Uterus (tissue), 3 donors: ENCODE measurements at regions not wholly inside any gene's neighbourhood (a gene's known extent, or its start where the extent isn't known, plus 50 kb on each side); places are given as distances from the start of the nearest gene placed in this dataset.

Experiments
- DNase-seq, 2 donors: peaks; one replicate each; pipeline ENCODE4 v3.0.0-alpha.2; 2019 to 2020
- H3K27ac ChIP-seq, 2 donors: fragments of 200-600 bp; sonication (generic); 1 replicate in 1 of 2; 2 replicates in 1 of 2; pipeline ENCODE4 v1.5.1; 2016 to 2018
- H3K27me3 ChIP-seq, 2 donors: fragments of 200-600 bp; sonication (generic); one replicate each; pipeline ENCODE4 v1.5.1; 2018 to 2019; ENCODE audit warnings: control low read depth in 1 of 2
- H3K36me3 ChIP-seq, 2 donors: fragments of 200-600 bp; sonication (generic); one replicate each; pipeline ENCODE4 v1.5.1; 2019; ENCODE audit warnings: control low read depth in 1 of 2
- H3K4me1 ChIP-seq, 2 donors: fragments of 200-600 bp; sonication (generic); one replicate each; pipeline ENCODE4 v1.5.1; 2018 to 2019; ENCODE audit warnings: control low read depth in 1 of 2
- H3K4me3 ChIP-seq, 2 donors: fragments of 200-600 bp; sonication (generic); 1 replicate in 1 of 2; 2 replicates in 1 of 2; pipeline ENCODE4 v1.5.1; 2018 to 2019; ENCODE audit warnings: mild to moderate bottlenecking in 1 of 2
- H3K9me3 ChIP-seq, 2 donors: fragments of 200-600 bp; sonication (generic); one replicate each; pipeline ENCODE4 v1.5.1; 2019; ENCODE audit warnings: control low read depth in 1 of 2
- POLR2A ChIP-seq, 2 donors: fragments of 450-650 bp; IDR thresholded peaks; one replicate each; pipeline ENCODE4 v1.6.1; 2016; ENCODE audit warnings: antibody characterized with exemption in 2 of 2, mild to moderate bottlenecking in 1 of 2, moderate library complexity in 1 of 2
- intact Hi-C: fragments of 100-400 bp; cut with DNase I; formaldehyde crosslinking; loops from one replicate; pipeline ENCODE4 v1.15.1; 2023; ENCODE audit warnings: low total_unique reads
- TF ChIP-seq, protein P1 (sequence below), 4 experiments: fragments of 200-600 bp in 2 of 4; fragments of 450-650 bp in 2 of 4; sonication (generic) in 2 of 4; IDR thresholded peaks; one replicate each; pipeline ENCODE4 v1.5.1; 2016 to 2019; ENCODE audit warnings: antibody characterized with exemption in 4 of 4, mild to moderate bottlenecking in 2 of 4, moderate library complexity in 1 of 4
- donor health status: DM: yes; HTN: yes; CAD: no.

DNA sequence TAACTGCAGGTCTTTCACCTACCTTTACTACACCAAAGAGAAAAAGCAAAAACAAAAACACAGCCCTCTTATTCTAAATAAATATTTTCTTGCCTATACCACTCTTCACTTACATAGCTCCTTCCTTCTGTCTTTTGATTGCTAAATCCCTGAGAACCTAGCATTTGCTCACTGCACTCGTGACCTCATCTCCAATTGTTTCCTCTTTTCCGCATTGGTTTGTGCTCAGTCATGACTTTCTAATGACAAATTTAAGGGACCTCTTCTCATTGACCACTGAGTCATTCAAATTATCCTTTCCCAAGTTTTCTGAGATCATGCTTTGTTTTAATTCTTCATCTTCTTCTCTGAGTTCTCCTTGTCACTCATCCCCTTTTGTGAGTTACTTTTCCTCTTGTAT is 1697.1 kb downstream of the STIM2 start:
- no peak for TF ChIP-seq POLR2A (IDR thresholded peaks at IDR 0.05)
- TF ChIP-seq, protein P1, sequence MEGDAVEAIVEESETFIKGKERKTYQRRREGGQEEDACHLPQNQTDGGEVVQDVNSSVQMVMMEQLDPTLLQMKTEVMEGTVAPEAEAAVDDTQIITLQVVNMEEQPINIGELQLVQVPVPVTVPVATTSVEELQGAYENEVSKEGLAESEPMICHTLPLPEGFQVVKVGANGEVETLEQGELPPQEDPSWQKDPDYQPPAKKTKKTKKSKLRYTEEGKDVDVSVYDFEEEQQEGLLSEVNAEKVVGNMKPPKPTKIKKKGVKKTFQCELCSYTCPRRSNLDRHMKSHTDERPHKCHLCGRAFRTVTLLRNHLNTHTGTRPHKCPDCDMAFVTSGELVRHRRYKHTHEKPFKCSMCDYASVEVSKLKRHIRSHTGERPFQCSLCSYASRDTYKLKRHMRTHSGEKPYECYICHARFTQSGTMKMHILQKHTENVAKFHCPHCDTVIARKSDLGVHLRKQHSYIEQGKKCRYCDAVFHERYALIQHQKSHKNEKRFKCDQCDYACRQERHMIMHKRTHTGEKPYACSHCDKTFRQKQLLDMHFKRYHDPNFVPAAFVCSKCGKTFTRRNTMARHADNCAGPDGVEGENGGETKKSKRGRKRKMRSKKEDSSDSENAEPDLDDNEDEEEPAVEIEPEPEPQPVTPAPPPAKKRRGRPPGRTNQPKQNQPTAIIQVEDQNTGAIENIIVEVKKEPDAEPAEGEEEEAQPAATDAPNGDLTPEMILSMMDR (IDR thresholded peaks at IDR 0.05), result no peak
- no peaks in the 10 kb centered on the region for H3K36me3 ChIP-seq
- no peak for DNase-seq
- H3K27ac ChIP-seq, result no peak overlapping the region
- no peaks in the 10 kb centered on the region for H3K27me3 ChIP-seq
- intact Hi-C loops, result no loop called here
- H3K4me3 ChIP-seq, result no peak overlapping the region
- no peaks in the 10 kb centered on the region for H3K4me1 ChIP-seq
- H3K9me3 ChIP-seq, result no peaks in the 10 kb centered on the region

DNA sequence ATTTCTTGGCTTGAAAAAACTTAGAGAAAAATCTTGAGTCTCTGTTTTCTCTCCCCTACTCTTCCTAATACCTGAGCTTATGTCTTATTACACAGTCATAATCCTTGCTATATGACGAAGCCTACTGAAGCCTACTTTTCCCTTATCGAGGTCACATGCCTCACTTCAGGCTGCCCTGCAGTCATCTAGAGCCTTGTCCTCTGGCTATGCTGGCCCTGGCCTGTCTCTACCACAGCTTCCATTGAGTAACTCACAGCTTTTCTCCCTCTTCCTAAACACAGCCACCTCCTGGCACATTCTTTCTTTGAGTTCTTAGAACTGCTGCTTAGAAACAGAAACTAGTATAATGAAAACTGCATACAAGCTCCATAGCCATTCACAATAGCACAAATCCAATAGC is 1698.3 kb downstream of the STIM2 start:
- intact Hi-C loops, result no loop called here
- TF ChIP-seq POLR2A (IDR thresholded peaks at IDR 0.05), result no peak
- TF ChIP-seq, protein P1 (IDR thresholded peaks at IDR 0.05), result no peak
- Histone ChIP-seq H3K4me3 (no peak overlapping the region), H3K27me3 (no peaks in the 10 kb centered on the region), H3K27ac (no peak overlapping the region), H3K9me3 (no peaks in the 10 kb centered on the region), H3K36me3 (no peaks in the 10 kb centered on the region), H3K4me1 (no peaks in the 10 kb centered on the region)
- no peak for DNase-seq

DNA sequence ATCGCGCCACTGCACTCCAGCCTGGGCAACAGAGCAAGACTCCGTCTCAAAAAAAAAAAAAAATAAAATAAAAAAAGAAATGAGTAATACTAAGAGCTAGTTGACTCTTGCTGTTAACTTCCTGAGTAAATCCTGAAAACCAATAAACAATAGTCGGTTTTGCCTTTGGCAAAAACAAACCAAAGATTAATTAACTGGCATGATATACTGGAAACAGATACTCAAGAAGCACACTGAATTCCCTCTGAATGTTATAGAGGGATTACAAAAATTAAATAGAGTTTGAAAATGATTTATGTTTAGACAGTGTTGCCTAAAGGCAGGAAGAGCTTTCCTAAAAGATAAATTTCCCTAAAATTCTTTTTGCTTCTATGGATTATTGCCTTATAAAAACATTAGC is 1702.3 kb downstream of the STIM2 start:
- no peak overlapping the region for H3K27ac ChIP-seq
- no peaks in the 10 kb centered on the region for H3K27me3 ChIP-seq

DNA sequence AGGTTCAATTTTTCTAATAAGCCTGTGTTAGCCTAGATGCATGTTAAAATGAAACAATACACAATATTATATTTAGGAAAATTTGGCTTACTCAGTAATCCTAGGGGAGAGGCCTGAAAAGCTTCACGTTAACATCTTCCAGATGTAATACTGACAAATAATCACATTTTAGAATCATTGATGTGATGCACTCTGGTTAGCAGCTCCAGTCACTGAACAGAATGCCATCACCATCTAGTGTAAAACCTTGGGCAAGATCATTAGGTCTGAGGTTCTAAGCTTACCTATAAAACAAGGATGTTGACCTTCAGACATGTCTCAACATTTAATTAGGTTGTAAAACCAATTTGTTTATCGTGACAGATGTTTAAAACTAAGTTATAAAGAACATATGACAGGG is 1704.8 kb downstream of the STIM2 start:
- Histone ChIP-seq H3K9me3 (no peaks in the 10 kb centered on the region), H3K27ac (no peak overlapping the region), H3K27me3 (no peaks in the 10 kb centered on the region), H3K4me3 (no peak overlapping the region), H3K36me3 (no peaks in the 10 kb centered on the region), H3K4me1 (no peaks in the 10 kb centered on the region)
- TF ChIP-seq POLR2A (IDR thresholded peaks at IDR 0.05), result no peak
- TF ChIP-seq, protein P1 (IDR thresholded peaks at IDR 0.05), result no peak
- intact Hi-C loops, result no loop called here
- DNase-seq, result no peak

More for the DNA sequence above, 1702.3 kb downstream of the STIM2 start:
- no peak for TF ChIP-seq POLR2A (IDR thresholded peaks at IDR 0.05)
- TF ChIP-seq, protein P1 (IDR thresholded peaks at IDR 0.05), result no peak
- no peak overlapping the region for H3K4me3 ChIP-seq
- intact Hi-C loops, result no loop called here
- H3K4me1 ChIP-seq, result no peaks in the 10 kb centered on the region
- H3K36me3 ChIP-seq, result no peaks in the 10 kb centered on the region
- no peaks in the 10 kb centered on the region for H3K9me3 ChIP-seq
- DNase-seq, result no peak

DNA sequence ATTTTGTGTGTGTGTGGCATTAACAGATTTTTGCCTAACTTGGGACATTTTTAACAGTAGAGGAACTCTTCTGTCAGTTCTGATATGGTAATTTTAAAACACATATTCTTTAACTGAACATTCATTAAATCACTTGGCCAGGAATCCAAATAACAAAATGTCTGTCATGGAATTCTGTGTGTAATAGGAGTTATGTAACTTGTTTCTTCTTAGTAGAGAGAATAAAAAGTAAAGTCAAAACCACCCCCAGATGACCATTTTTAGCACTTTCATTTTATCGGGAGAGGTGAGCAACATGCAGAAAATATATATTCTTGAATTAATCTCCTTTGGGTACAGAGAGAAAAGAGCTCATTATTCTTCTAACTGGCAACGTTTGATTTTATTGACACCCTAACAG is 1740.3 kb downstream of the STIM2 start:
- Histone ChIP-seq H3K27me3 (no peaks in the 10 kb centered on the region), H3K9me3 (no peaks in the 10 kb centered on the region), H3K4me1 (no peaks in the 10 kb centered on the region), H3K36me3 (no peaks in the 10 kb centered on the region), H3K4me3 (no peak overlapping the region), H3K27ac (no peak overlapping the region)
- DNase-seq, result no peak
- TF ChIP-seq, protein P1 (IDR thresholded peaks at IDR 0.05), result no peak
- no peak for TF ChIP-seq POLR2A (IDR thresholded peaks at IDR 0.05)
- intact Hi-C loops, result no loop called here
